Endodermal cell (in vitro differentiated cells): ENCODE measurements at regions not wholly inside any gene's neighbourhood (a gene's known extent, or its start where the extent isn't known, plus 50 kb on each side); places are given as distances from the start of the nearest gene placed in this dataset.

ENCODE experiments used
- DNase-seq: peaks from one replicate; pipeline ENCODE4 v3.0.0-alpha.2; 2017
- H3K27ac ChIP-seq: 2 replicates; pipeline ENCODE4 v1.5.1; 2013; ENCODE audit warnings: mild to moderate bottlenecking, low read depth, low read length, moderate library complexity
- H3K27me3 ChIP-seq: 2 replicates; pipeline ENCODE4 v1.6.1; 2013; ENCODE audit warnings: mild to moderate bottlenecking, low read length, moderate library complexity; ENCODE audit not compliant: insufficient read depth, control insufficient read depth, poor library complexity, severe bottlenecking
- H3K36me3 ChIP-seq: 2 replicates; pipeline ENCODE4 v1.7.0; 2013; ENCODE audit warnings: mild to moderate bottlenecking, low read length, moderate library complexity; ENCODE audit not compliant: control insufficient read depth, insufficient read depth
- H3K4me1 ChIP-seq: one replicate; pipeline ENCODE4 v1.7.0; 2013; ENCODE audit warnings: low read length; ENCODE audit not compliant: control insufficient read depth, insufficient read depth
- H3K4me3 ChIP-seq: 2 replicates; pipeline ENCODE4 v1.5.1; 2013; ENCODE audit warnings: mild to moderate bottlenecking, low read length, moderate library complexity
- H3K9ac ChIP-seq: 2 replicates; pipeline ENCODE4 v1.6.1; 2013; ENCODE audit warnings: mild to moderate bottlenecking, low read length, moderate library complexity; ENCODE audit not compliant: poor library complexity, severe bottlenecking; ENCODE audit errors: extremely low read depth
- H3K9me3 ChIP-seq: 2 replicates; pipeline ENCODE4 v1.6.1; 2013; ENCODE audit warnings: mild to moderate bottlenecking, low read length, moderate library complexity; ENCODE audit not compliant: control insufficient read depth
- H3K27ac Mint-ChIP-seq: 2 replicates; pipeline ENCODE4 v1.8.0; 2020; ENCODE audit warnings: mixed read lengths
- H3K27me3 Mint-ChIP-seq: 2 replicates; pipeline ENCODE4 v1.8.0; 2021; ENCODE audit warnings: mild to moderate bottlenecking, mixed read lengths; ENCODE audit not compliant: insufficient read depth
- H3K36me3 Mint-ChIP-seq: 2 replicates; pipeline ENCODE4 v1.8.0; 2020; ENCODE audit warnings: low read depth, mixed read lengths
- H3K4me1 Mint-ChIP-seq: 2 replicates; pipeline ENCODE4 v1.8.0; 2020; ENCODE audit warnings: mixed read lengths
- H3K4me3 Mint-ChIP-seq: 2 replicates; pipeline ENCODE4 v1.8.0; 2020; ENCODE audit warnings: mild to moderate bottlenecking, moderate library complexity, mixed read lengths
- H3K9me3 Mint-ChIP-seq: 2 replicates; pipeline ENCODE4 v1.8.0; 2020; ENCODE audit warnings: mild to moderate bottlenecking, mixed read lengths
- WGBS, 2 experiments: methylation state at CpG; one replicate each; pipeline versions ENCODE4 v1.1.5 to v1.1.7; 2013; ENCODE audit warnings: missing lambda C conversion rate in 2 of 2, mixed read lengths in 1 of 2; ENCODE audit not compliant: insufficient coverage in 1 of 2, insufficient read length in 1 of 2; 5-methylcytosine and 5-hydroxymethylcytosine counted together
- TF ChIP-seq, protein P1 (sequence below): fragments of 200-600 bp; sonication (generic); conservative IDR thresholded peaks from 2 replicates; pipeline ENCODE4 v1.5.0; 2021; ENCODE audit warnings: antibody characterized with exemption, mild to moderate bottlenecking

DNA sequence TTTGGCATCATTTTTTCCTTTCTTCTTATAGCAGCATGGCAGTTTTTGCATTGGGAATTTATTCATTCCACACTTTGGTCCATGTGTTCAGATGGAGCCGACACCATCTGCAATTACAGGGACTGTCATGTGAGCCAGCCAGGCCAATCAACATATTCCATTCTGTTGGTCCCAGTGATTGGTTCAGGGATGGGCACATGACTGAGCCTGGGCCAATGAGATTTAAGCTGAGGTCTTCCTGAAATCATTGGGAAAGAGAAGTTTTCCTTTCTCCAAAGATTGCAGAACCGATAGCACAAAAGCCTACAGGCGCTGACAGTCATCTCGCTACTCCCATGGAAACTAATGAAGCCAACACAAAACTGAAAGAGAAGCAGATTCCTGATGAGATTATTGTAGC, 841.5 kb upstream of the TMEM132C start:
- H3K27me3 ChIP-seq: no peaks in the 10 kb centered on the region
- WGBS, 2 experiments: 83 to 95% methylated on average over 3 to 4 of the region's 4 CpGs
- Mint-ChIP-seq H3K4me3 (no peak overlapping the region), H3K9me3 (no peaks in the 10 kb centered on the region), H3K36me3 (no peaks in the 10 kb centered on the region), H3K27me3 (peaks cover 2% of the 10 kb centered on the region), H3K27ac (no peak overlapping the region), H3K4me1 (peaks cover 7% of the 10 kb centered on the region)
- no peaks in the 10 kb centered on the region for H3K36me3 ChIP-seq
- H3K4me1 ChIP-seq: no peaks in the 10 kb centered on the region
- DNase-seq: no peak
- H3K9me3 ChIP-seq: no peaks in the 10 kb centered on the region
- TF ChIP-seq, protein P1, sequence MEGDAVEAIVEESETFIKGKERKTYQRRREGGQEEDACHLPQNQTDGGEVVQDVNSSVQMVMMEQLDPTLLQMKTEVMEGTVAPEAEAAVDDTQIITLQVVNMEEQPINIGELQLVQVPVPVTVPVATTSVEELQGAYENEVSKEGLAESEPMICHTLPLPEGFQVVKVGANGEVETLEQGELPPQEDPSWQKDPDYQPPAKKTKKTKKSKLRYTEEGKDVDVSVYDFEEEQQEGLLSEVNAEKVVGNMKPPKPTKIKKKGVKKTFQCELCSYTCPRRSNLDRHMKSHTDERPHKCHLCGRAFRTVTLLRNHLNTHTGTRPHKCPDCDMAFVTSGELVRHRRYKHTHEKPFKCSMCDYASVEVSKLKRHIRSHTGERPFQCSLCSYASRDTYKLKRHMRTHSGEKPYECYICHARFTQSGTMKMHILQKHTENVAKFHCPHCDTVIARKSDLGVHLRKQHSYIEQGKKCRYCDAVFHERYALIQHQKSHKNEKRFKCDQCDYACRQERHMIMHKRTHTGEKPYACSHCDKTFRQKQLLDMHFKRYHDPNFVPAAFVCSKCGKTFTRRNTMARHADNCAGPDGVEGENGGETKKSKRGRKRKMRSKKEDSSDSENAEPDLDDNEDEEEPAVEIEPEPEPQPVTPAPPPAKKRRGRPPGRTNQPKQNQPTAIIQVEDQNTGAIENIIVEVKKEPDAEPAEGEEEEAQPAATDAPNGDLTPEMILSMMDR: no peak
- H3K9ac ChIP-seq: no peak overlapping the region
- H3K4me3 ChIP-seq: no peak overlapping the region
- H3K27ac ChIP-seq: no peak overlapping the region

DNA sequence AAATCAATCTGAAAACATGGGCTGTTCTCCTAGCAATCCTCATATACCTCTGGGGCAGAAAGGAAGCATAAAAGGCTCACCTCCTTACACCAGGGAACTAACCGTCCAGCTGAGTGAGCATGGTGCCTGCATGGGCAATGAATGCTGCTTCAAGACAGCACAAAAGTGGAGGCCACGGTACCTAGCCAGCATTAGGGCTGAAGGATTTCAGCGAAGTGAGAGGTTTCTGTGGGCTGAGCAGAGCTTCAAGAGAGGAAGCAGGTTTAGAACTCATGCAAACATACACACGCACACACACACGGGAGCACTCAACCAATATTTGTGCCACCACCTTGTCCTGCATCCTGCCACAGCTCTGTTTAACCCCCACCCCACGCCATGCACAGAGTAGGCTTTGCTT, 838.5 kb upstream of the TMEM132C start:
- TF ChIP-seq, protein P1: no peak
- H3K9me3 ChIP-seq: no peaks in the 10 kb centered on the region
- H3K36me3 ChIP-seq: no peaks in the 10 kb centered on the region
- no peak for DNase-seq
- no peak overlapping the region for H3K27ac Mint-ChIP-seq
- no peak overlapping the region for H3K27ac ChIP-seq
- no peak overlapping the region for H3K9ac ChIP-seq
- no peaks in the 10 kb centered on the region for H3K36me3 Mint-ChIP-seq
- H3K9me3 Mint-ChIP-seq: no peaks in the 10 kb centered on the region
- no peak overlapping the region for H3K4me3 Mint-ChIP-seq
- WGBS, 2 experiments: 84 to 93% methylated on average over 4 to 6 of the region's 6 CpGs
- H3K4me1 Mint-ChIP-seq: peaks cover 10% of the 10 kb centered on the region
- H3K4me1 ChIP-seq: no peaks in the 10 kb centered on the region
- no peaks in the 10 kb centered on the region for H3K27me3 Mint-ChIP-seq
- no peak overlapping the region for H3K4me3 ChIP-seq
- H3K27me3 ChIP-seq: no peaks in the 10 kb centered on the region

DNA sequence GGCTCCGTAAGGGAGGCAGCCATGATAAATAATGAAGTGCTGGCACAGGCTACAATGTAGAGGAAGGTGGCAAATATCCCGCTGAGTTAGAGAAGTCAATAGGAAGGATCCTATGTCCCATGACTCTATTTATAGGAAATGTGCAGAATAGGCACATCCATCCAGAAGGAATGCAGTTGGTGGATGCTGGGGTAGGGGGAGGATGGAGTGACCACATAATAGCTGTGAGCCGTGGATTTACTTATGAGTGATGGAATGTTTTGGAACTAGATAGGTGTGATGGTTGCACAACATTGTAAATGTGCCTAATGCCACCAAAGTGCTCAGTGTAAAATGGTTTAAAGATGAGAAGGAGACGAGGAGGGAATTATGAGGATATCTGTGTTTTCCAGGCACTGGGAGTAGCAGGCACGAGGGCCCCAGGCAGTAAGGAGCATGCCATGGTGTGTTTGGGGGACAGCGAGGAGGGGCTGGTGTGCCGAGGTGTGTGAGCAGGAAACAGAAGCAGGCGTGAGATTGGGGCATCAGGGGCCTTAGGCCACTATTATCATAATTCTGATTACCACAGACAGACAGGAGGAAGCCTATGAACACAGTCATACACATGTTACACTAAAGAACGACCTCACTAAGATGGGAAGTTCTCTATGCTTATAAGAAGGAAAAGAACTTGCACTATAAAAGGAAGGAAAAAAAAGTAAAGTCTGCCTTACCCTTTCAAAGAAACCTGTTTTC, 837.3 kb upstream of the TMEM132C start:
- no peak overlapping the region for H3K4me3 Mint-ChIP-seq

More for the DNA sequence above, 837.3 kb upstream of the TMEM132C start:
- 88 to 97% methylated on average over 6 to 8 of the region's 9 CpGs for WGBS, 2 experiments
- TF ChIP-seq, protein P1: no peak
- Mint-ChIP-seq H3K4me1 (peaks cover 10% of the 10 kb centered on the region), H3K27me3 (no peaks in the 10 kb centered on the region), H3K9me3 (no peaks in the 10 kb centered on the region), H3K27ac (no peak overlapping the region), H3K36me3 (no peaks in the 10 kb centered on the region)
- Histone ChIP-seq H3K9ac (no peak overlapping the region), H3K4me1 (no peaks in the 10 kb centered on the region), H3K27ac (no peak overlapping the region), H3K27me3 (no peaks in the 10 kb centered on the region), H3K9me3 (no peaks in the 10 kb centered on the region), H3K4me3 (no peak overlapping the region), H3K36me3 (no peaks in the 10 kb centered on the region)
- DNase-seq: no peak
